HEK293 (cell line): ENCODE measurements at regions not wholly inside any gene's neighbourhood (a gene's known extent, or its start where the extent isn't known, plus 50 kb on each side); places are given as distances from the start of the nearest gene placed in this dataset.

Experiments
- CTCF ChIA-PET: fragments of 350-600 bp; formaldehyde crosslinking; extraction: SDS; loops from one replicate; lab custom pipeline; 2021; ENCODE audit warnings: antibody characterized with exemption; lab: Yijun Ruan, JAX
- POLR2A ChIA-PET: fragments of 300-600 bp; formaldehyde crosslinking; extraction: SDS; loops from one replicate; lab custom pipeline; 2020; ENCODE audit warnings: antibody characterized with exemption, inconsistent platforms; lab: Yijun Ruan, JAX
- H3K27ac ChIP-seq: fragments of 200-500 bp; sonication (Bioruptor generic); 2 replicates; pipeline ENCODE4 v1.5.1; 2014; ENCODE audit warnings: low read depth, low read length, control low read depth, inconsistent platforms; ENCODE audit errors: extremely low read depth
- H3K36me3 ChIP-seq, 2 experiments: fragments of 200-500 bp in 1 of 2; sonication (Bioruptor generic) in 1 of 2; 1 replicate in 1 of 2; 2 replicates in 1 of 2; pipeline ENCODE4 v1.5.1; 2014 to 2017; ENCODE audit warnings: inconsistent platforms in 2 of 2, low read length in 2 of 2; ENCODE audit not compliant: control insufficient read depth in 2 of 2, insufficient read depth in 1 of 2
- H3K4me1 ChIP-seq: fragments of 200-500 bp; sonication (Bioruptor generic); 2 replicates; pipeline ENCODE4 v1.5.1; 2014; ENCODE audit warnings: mild to moderate bottlenecking, low read length, inconsistent platforms; ENCODE audit not compliant: control insufficient read depth, insufficient read depth
- H3K4me3 ChIP-seq: 2 replicates; pipeline ENCODE4 v1.5.1; 2011; ENCODE audit warnings: low read depth, mild to moderate bottlenecking, control low read depth, low read length, moderate library complexity
- H3K9me3 ChIP-seq: fragments of 200-500 bp; sonication (Bioruptor generic); 2 replicates; pipeline ENCODE4 v1.5.1; 2014; ENCODE audit warnings: low read depth, low read length, inconsistent platforms; ENCODE audit not compliant: control insufficient read depth, insufficient read depth
- AEBP2 ChIP-seq: fragments of 450-650 bp; formaldehyde crosslinking; IDR thresholded peaks from 2 replicates; pipeline ENCODE4 v1.5.1; 2016; ENCODE audit warnings: missing biosample characterization, missing genetic modification characterization, borderline replicate concordance
- BCL11A ChIP-seq: fragments of 450-650 bp; formaldehyde crosslinking; IDR thresholded peaks from 2 replicates; pipeline ENCODE4 v1.5.1; 2016; ENCODE audit warnings: low read depth, missing biosample characterization, missing genetic modification characterization
- KLF10 ChIP-seq: fragments of 450-650 bp; IDR thresholded peaks from 2 replicates; pipeline ENCODE4 v1.5.1; 2018; ENCODE audit warnings: missing biosample characterization, mild to moderate bottlenecking, missing genetic modification characterization
- PRDM2 ChIP-seq: fragments of 450-650 bp; formaldehyde crosslinking; IDR thresholded peaks from 2 replicates; pipeline ENCODE4 v1.5.1; 2016; ENCODE audit warnings: missing biosample characterization, missing genetic modification characterization, borderline replicate concordance
- SALL2 ChIP-seq: fragments of 450-650 bp; formaldehyde crosslinking; IDR thresholded peaks from 2 replicates; pipeline ENCODE4 v1.5.0; 2017; ENCODE audit warnings: missing biosample characterization, mild to moderate bottlenecking, missing genetic modification characterization, borderline replicate concordance
- ZBTB10 ChIP-seq: fragments of 450-650 bp; formaldehyde crosslinking; IDR thresholded peaks from 2 replicates; pipeline ENCODE4 v1.5.1; 2016; ENCODE audit warnings: missing biosample characterization, missing genetic modification characterization
- ZBTB44 ChIP-seq: fragments of 450-650 bp; IDR thresholded peaks from 2 replicates; pipeline ENCODE4 v1.5.1; 2018; ENCODE audit warnings: missing biosample characterization, mild to moderate bottlenecking, missing genetic modification characterization
- ZFHX2 ChIP-seq: fragments of 450-650 bp; formaldehyde crosslinking; conservative IDR thresholded peaks from 2 replicates; pipeline ENCODE4 v1.5.1; 2016; ENCODE audit warnings: missing biosample characterization, missing genetic modification characterization
- ZIC2 ChIP-seq: fragments of 450-650 bp; formaldehyde crosslinking; IDR thresholded peaks from 2 replicates; pipeline ENCODE4 v1.5.1; 2016; ENCODE audit warnings: missing biosample characterization, missing genetic modification characterization
- ZNF174 ChIP-seq: fragments of 450-650 bp; formaldehyde crosslinking; IDR thresholded peaks from 2 replicates; pipeline ENCODE4 v1.5.0; 2017; ENCODE audit warnings: missing biosample characterization, mild to moderate bottlenecking, missing genetic modification characterization
- ZNF175 ChIP-seq: fragments of 450-650 bp; formaldehyde crosslinking; IDR thresholded peaks from 2 replicates; pipeline ENCODE4 v1.5.1; 2016; ENCODE audit warnings: missing biosample characterization, missing genetic modification characterization
- ZNF488 ChIP-seq: fragments of 450-650 bp; formaldehyde crosslinking; IDR thresholded peaks from 2 replicates; pipeline ENCODE4 v1.5.1; 2016; ENCODE audit warnings: missing biosample characterization, missing genetic modification characterization
- ZNF585B ChIP-seq: fragments of 450-650 bp; formaldehyde crosslinking; IDR thresholded peaks from 2 replicates; pipeline ENCODE4 v1.5.1; 2016; ENCODE audit warnings: missing biosample characterization, missing genetic modification characterization
- ZNF621 ChIP-seq: fragments of 450-650 bp; formaldehyde crosslinking; IDR thresholded peaks from 2 replicates; pipeline ENCODE4 v1.5.1; 2017; ENCODE audit warnings: missing biosample characterization, missing genetic modification characterization
- ZNF692 ChIP-seq: fragments of 450-650 bp; formaldehyde crosslinking; IDR thresholded peaks from 2 replicates; pipeline ENCODE4 v1.5.1; 2016; ENCODE audit warnings: missing biosample characterization, missing genetic modification characterization
- ZNF701 ChIP-seq: fragments of 450-650 bp; formaldehyde crosslinking; IDR thresholded peaks from 2 replicates; pipeline ENCODE4 v1.5.1; 2016; ENCODE audit warnings: missing biosample characterization, missing genetic modification characterization
- ZXDB ChIP-seq: fragments of 450-650 bp; formaldehyde crosslinking; IDR thresholded peaks from 2 replicates; pipeline ENCODE4 v1.5.1; 2016; ENCODE audit warnings: missing biosample characterization, missing genetic modification characterization

GRCh38 chr15:93940226-93940625 is 291.1 kb upstream of the MCTP2 start:
- ChIA-PET CTCF (no interaction called here), POLR2A (no interaction called here)
- H3K9me3 ChIP-seq = no peaks in the 10 kb centered on the region
- no peak for TF ChIP-seq SALL2 (tag by site-specific recombination)
- TF ChIP-seq ZNF174 (tag by site-specific recombination) = no peak
- no peak for TF ChIP-seq ZNF621 (tag by site-specific recombination)
- no peak for TF ChIP-seq ZNF585B (tag by site-specific recombination)
- TF ChIP-seq ZNF175 (tag by site-specific recombination) = no peak
- TF ChIP-seq ZIC2 (tag by site-specific recombination) = no peak
- TF ChIP-seq ZBTB44 = no peak
- no peak for TF ChIP-seq AEBP2
- no peak for TF ChIP-seq BCL11A (tag by site-specific recombination)
- H3K36me3 ChIP-seq = no peaks in the 10 kb centered on the region
- no peak overlapping the region for H3K27ac ChIP-seq
- H3K4me1 ChIP-seq = 0 out of 2 replicates have a peak, but pooled peaks cover 3% of the 10 kb centered on the region
- no peak overlapping the region for H3K4me3 ChIP-seq

GRCh38 chr15:93932164-93932776 is 299.1 kb upstream of the MCTP2 start:
- Histone ChIP-seq H3K4me3 (no peak overlapping the region), H3K36me3 (no peaks in the 10 kb centered on the region), H3K27ac (no peak overlapping the region), H3K4me1 (no peaks in the 10 kb centered on the region), H3K9me3 (no peaks in the 10 kb centered on the region)
- TF ChIP-seq KLF10 (tag by site-specific recombination) (no peak), PRDM2 (no peak), ZXDB (tag by site-specific recombination) (no peak), ZNF692 (tag by site-specific recombination) (no peak), ZNF488 (no peak), ZBTB10 (tag by site-specific recombination) (no peak), ZNF701 (tag by site-specific recombination) (no peak), ZFHX2 (tag by site-specific recombination) (no peak)
- POLR2A ChIA-PET = no interaction called here
- CTCF ChIA-PET = interaction anchor here (1.5 kb wide), 1 partner anchor 188 kb away, joined by 4 read pairs; no protein-coding TSS in a partner anchor
